ENCODE measurements at regions not wholly inside any gene's neighbourhood (a gene's known extent, or its start where the extent isn't known, plus 50 kb on each side); places are given as distances from the start of the nearest gene placed in this dataset.

GRCh38 chr10:85413570-85413969 lies 953.0 kb downstream of the GRID1 start:
- TF ChIP-seq ZNF501 (tag by site-specific recombination; IDR thresholded peaks at IDR 0.05) (no peak), ZNF76 (tag by site-specific recombination; IDR thresholded peaks at IDR 0.05; ENCODE audit: borderline replicate concordance, low read depth) (no peak), ZNF777 (tag by site-specific recombination; IDR thresholded peaks at IDR 0.05; ENCODE audit: borderline replicate concordance) (no peak), SALL2 (tag by site-specific recombination; IDR thresholded peaks at IDR 0.05; ENCODE audit: borderline replicate concordance) (no peak), ZFHX2 (tag by site-specific recombination; conservative IDR thresholded peaks at IDR 0.05) (peak; percentile 56; the same call in 1 of the 2 replicates), KLF10 (tag by site-specific recombination; IDR thresholded peaks at IDR 0.05) (no peak)
- Histone ChIP-seq H3K27ac (ENCODE audit: extremely low read depth, low read depth, low read length) (no peak overlapping the region), H3K4me1 (ENCODE audit: control insufficient read depth, insufficient read depth, low read length) (no peaks in the 10 kb centered on the region), H3K36me3 (ENCODE audit: control insufficient read depth in 2 of 2, insufficient read depth in 1 of 2, low read length in 2 of 2) (no peaks in the 10 kb centered on the region), H3K9me3 (ENCODE audit: control insufficient read depth, insufficient read depth, low read depth, low read length) (no peaks in the 10 kb centered on the region), H3K4me3 (ENCODE audit: low read depth, low read length) (no peak overlapping the region)
- ChIA-PET CTCF (no interaction called here), POLR2A (no interaction called here)

GRCh38 chr10:85420501-85421191 lies 945.9 kb downstream of the GRID1 start:
- POLR2A ChIA-PET: no interaction called here

GRCh38 chr10:85421421-85421820 lies 945.2 kb downstream of the GRID1 start:
- ChIA-PET CTCF (interaction anchor here (0.7 kb wide), 2 partner anchors 954 to 1176 kb away, joined by 3 read pairs; no protein-coding TSS in a partner anchor), POLR2A (no interaction called here)
- Histone ChIP-seq H3K9me3 (ENCODE audit: control insufficient read depth, insufficient read depth, low read depth, low read length) (no peaks in the 10 kb centered on the region), H3K27ac (ENCODE audit: extremely low read depth, low read depth, low read length) (no peak overlapping the region), H3K36me3 (ENCODE audit: control insufficient read depth in 2 of 2, insufficient read depth in 1 of 2, low read length in 2 of 2) (no peaks in the 10 kb centered on the region), H3K4me3 (ENCODE audit: low read depth, low read length) (no peak overlapping the region), H3K4me1 (ENCODE audit: control insufficient read depth, insufficient read depth, low read length) (no peaks in the 10 kb centered on the region)
- no peak for TF ChIP-seq ZIC2 (tag by site-specific recombination; IDR thresholded peaks at IDR 0.05)
- TF ChIP-seq ZNF146 (tag by site-specific recombination; IDR thresholded peaks at IDR 0.05): no peak
- TF ChIP-seq ZNF518A (tag by site-specific recombination; conservative IDR thresholded peaks at IDR 0.05; ENCODE audit: low read depth): no peak
- no peak for TF ChIP-seq BCL11B (tag by site-specific recombination; IDR thresholded peaks at IDR 0.05; ENCODE audit: low read depth)
- TF ChIP-seq HOXC10 (CRISPR knock-in tag; IDR thresholded peaks at IDR 0.05): no peak
- no peak for TF ChIP-seq MEIS1 (CRISPR knock-in tag; IDR thresholded peaks at IDR 0.05; ENCODE audit: borderline replicate concordance)
- no peak for TF ChIP-seq ZNF175 (tag by site-specific recombination; IDR thresholded peaks at IDR 0.05)
- TF ChIP-seq ZNF140 (tag by site-specific recombination; IDR thresholded peaks at IDR 0.05): no peak
- TF ChIP-seq REST (tag by site-specific recombination; IDR thresholded peaks at IDR 0.05): no peak

More at GRCh38 chr10:85420501-85421191, 945.9 kb downstream of the GRID1 start:
- H3K9me3 ChIP-seq (ENCODE audit: control insufficient read depth, insufficient read depth, low read depth, low read length): no peaks in the 10 kb centered on the region
- H3K4me3 ChIP-seq (ENCODE audit: low read depth, low read length): no peak overlapping the region
- no peaks in the 10 kb centered on the region for H3K4me1 ChIP-seq (ENCODE audit: control insufficient read depth, insufficient read depth, low read length)
- CTCF ChIA-PET: interaction anchor here (0.7 kb wide), 3 partner anchors 316 to 1177 kb away, joined by 3 to 4 read pairs (median 3); no protein-coding TSS in a partner anchor
- no peak for TF ChIP-seq ZNF366 (tag by site-specific recombination; conservative IDR thresholded peaks at IDR 0.05)
- no peak for TF ChIP-seq ZNF175 (tag by site-specific recombination; IDR thresholded peaks at IDR 0.05)
- TF ChIP-seq KLF1 (tag by site-specific recombination; IDR thresholded peaks at IDR 0.05): no peak
- no peak for TF ChIP-seq EGR2 (tag by site-specific recombination; IDR thresholded peaks at IDR 0.05; ENCODE audit: low read depth)
- TF ChIP-seq ZSCAN23 (tag by site-specific recombination; IDR thresholded peaks at IDR 0.05): no peak
- no peak for TF ChIP-seq ZNF837 (tag by site-specific recombination; IDR thresholded peaks at IDR 0.05)
- no peak for TF ChIP-seq ZNF112 (tag by site-specific recombination; IDR thresholded peaks at IDR 0.05)
- no peak for TF ChIP-seq ZBTB48 (tag by site-specific recombination; IDR thresholded peaks at IDR 0.05)
- TF ChIP-seq ZNF423 (tag by site-specific recombination; IDR thresholded peaks at IDR 0.05): no peak
- no peak for TF ChIP-seq ZBTB7A (tag by site-specific recombination; IDR thresholded peaks at IDR 0.05; ENCODE audit: low read depth)
- TF ChIP-seq ZNF155 (tag by site-specific recombination; IDR thresholded peaks at IDR 0.05): no peak
- TF ChIP-seq PRDM1 (tag by site-specific recombination; IDR thresholded peaks at IDR 0.05): no peak
- TF ChIP-seq AEBP2 (tag by site-specific recombination; IDR thresholded peaks at IDR 0.05; ENCODE audit: borderline replicate concordance): no peak
- no peak for TF ChIP-seq ZNF776 (tag by site-specific recombination; IDR thresholded peaks at IDR 0.05; ENCODE audit: borderline replicate concordance)
- no peak overlapping the region for H3K27ac ChIP-seq (ENCODE audit: extremely low read depth, low read depth, low read length)
- H3K36me3 ChIP-seq (ENCODE audit: control insufficient read depth in 2 of 2, insufficient read depth in 1 of 2, low read length in 2 of 2): no peaks in the 10 kb centered on the region
